GM12872 (cell line): ENCODE measurements at regions not wholly inside any gene's neighbourhood (a gene's known extent, or its start where the extent isn't known, plus 50 kb on each side); places are given as distances from the start of the nearest gene placed in this dataset.

ENCODE experiments used
- CTCF ChIP-seq: IDR thresholded peaks from 3 replicates; pipeline ENCODE4 v1.5.1; 2011; ENCODE audit warnings: low read depth, mild to moderate bottlenecking, low read length, moderate library complexity; ENCODE audit not compliant: insufficient read depth

GRCh38 chr5:97276474-97277120 is 93.5 kb upstream of the RIOK2 start:
- no peak for TF ChIP-seq CTCF

- TF ChIP-seq CTCF, result no peak
These were observed 98.2 kb upstream of the RIOK2 start for GRCh38 chr5:97281257-97281656.

- TF ChIP-seq CTCF, result peak; percentile 65
These were observed 114.1 kb upstream of the RIOK2 start for GRCh38 chr5:97297063-97297703.

- TF ChIP-seq CTCF, result no peak
These were observed 114.7 kb upstream of the RIOK2 start for GRCh38 chr5:97297704-97298091.

- TF ChIP-seq CTCF, result no peak
These were observed 155.7 kb upstream of the RIOK2 start for GRCh38 chr5:97338729-97339128.

- no peak for TF ChIP-seq CTCF
These were observed 172.7 kb upstream of the RIOK2 start for GRCh38 chr5:97355775-97356174.

GRCh38 chr5:97363577-97363976 is 180.5 kb upstream of the RIOK2 start:
- TF ChIP-seq CTCF, result no peak
